Activated naive CD4-positive, alpha-beta T cell treated with anti-CD3 and anti-CD28 coated beads, Interleukin-2, amount 50 U/mL, for 72 hours (primary cell): ENCODE measurements at regions not wholly inside any gene's neighbourhood (a gene's known extent, or its start where the extent isn't known, plus 50 kb on each side); places are given as distances from the start of the nearest gene placed in this dataset.
"Not testable (repeated sequence)": the region's sequence is repeated elsewhere in the genome, so short reads cannot be mapped to it uniquely, and the experiment has no call there.

Experiments
- ATAC-seq, 2 donors: fragments of 150-1000 bp; cut with Tn5 transposase; 2 replicates each; pipeline ENCODE4 v1.10.0; 2021; ENCODE audit warnings: mild to moderate bottlenecking in 2 of 2, moderate library complexity in 2 of 2
- DNase-seq, 2 donors: peaks; one replicate each; pipeline ENCODE4 v3.0.0; 2021 to 2022; ENCODE audit warnings: low spot score in 2 of 2
- H3K27ac Mint-ChIP-seq, 2 donors: one replicate each; pipeline ENCODE4 v1.8.0; 2022; ENCODE audit warnings: mild to moderate bottlenecking in 2 of 2, mixed read lengths in 2 of 2
- H3K36me3 Mint-ChIP-seq, 2 donors: one replicate each; pipeline ENCODE4 v1.8.0; 2022; ENCODE audit warnings: mixed read lengths in 2 of 2
- H3K9me3 Mint-ChIP-seq, 2 donors: one replicate each; pipeline ENCODE4 v1.8.0; 2022; ENCODE audit warnings: mixed read lengths in 2 of 2

DNA sequence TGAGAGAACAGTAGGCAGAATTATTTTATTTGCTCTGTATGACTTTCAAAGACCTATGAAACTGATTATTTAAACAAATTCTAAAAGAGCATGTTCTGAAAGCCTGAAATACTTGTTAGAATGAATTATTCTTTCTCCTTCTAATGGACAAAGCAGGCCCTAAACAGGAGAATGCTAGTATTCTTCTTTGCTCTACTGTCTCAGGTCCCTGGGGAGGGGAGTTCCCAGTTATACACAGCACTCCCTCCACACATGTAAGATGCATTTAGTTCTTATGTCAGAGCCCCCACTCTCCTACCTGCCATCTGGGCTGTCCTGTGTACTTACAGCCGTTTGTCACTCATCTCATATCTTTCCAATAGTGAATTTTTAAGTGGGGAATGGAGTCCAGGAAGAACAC lies 633.5 kb upstream of the ANKRD30A start:
- Mint-ChIP-seq H3K27ac (no peak overlapping the region), H3K9me3 (no peaks in the 10 kb centered on the region), H3K36me3 (no peaks in the 10 kb centered on the region)
- DNase-seq (no peak), ATAC-seq (no peak)

DNA sequence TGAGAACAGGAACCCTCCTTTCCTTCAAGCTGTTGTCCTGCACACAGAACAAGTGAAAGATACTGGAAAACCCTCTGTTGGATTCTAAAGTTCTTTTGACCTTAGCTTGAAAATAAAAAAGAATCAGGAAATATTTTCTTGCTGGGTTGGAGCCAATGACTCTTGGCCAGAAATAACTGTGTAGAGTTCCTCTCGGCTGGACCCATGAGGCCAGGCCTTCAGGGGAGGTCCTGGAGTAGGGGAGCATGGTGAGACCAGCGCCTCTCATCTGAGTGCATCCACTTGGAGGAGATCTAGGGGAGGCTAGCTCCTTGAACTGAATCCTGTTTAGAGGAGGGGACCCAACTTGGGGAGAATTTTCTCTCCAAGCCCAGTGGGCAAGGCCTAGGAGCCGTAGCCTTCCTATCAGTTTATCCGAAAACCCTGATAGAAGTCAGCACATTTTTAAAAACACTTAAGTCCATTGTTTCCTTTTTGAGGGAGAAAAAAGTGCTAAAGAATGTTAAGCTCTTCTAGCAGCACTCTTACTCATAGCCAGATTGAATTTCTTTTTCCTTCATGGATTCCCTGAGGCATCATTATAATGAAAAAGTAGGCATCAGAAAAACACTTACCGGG lies 635.7 kb upstream of the ANKRD30A start:
- H3K36me3 Mint-ChIP-seq = no peaks in the 10 kb centered on the region
- H3K27ac Mint-ChIP-seq = no peak overlapping the region
- H3K9me3 Mint-ChIP-seq = no peaks in the 10 kb centered on the region
- no peak for ATAC-seq
- no peak for DNase-seq

DNA sequence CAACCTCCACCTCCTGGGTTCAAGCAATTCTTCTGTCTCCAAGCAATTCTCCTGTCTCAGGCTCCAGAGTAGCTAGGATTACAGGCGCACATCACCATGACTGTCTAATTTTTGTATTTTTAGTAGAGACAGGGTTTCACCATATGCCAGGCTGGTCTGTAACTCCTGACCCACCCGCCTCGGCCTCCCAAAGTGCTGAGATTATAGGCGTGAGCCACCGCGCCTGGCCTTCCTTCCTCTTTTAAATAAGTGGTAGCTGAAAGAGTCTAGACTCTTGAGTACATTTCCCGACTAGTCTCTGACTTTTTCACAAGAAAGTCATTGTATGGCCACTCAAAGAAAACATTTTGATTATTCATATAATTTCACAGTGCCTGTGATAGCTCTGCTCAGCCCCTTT lies 636.2 kb upstream of the ANKRD30A start:
- Mint-ChIP-seq H3K27ac (no peak overlapping the region), H3K36me3 (no peaks in the 10 kb centered on the region), H3K9me3 (peaks cover 0 to 4% of the 10 kb centered on the region in 2 donors)
- ATAC-seq = no peak
- no peak for DNase-seq

DNA sequence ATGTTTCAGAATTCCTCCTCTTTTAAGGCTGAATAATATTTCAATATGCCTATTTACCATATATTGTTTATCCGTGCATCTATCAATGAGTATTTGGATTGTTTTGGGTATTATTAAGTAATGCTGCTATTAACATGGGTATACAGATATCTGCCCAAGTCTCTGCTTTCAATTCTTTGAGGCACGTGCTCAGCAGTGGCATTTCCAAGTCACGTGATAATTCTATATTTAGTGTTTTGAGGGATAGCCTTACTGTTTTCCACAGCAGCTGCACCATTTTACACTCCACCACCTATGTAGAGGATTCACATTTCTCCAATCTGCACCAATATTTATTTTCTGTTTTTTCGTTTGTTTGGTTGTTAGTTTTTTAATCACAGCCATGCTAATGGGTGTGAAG lies 636.8 kb upstream of the ANKRD30A start:
- no peak for DNase-seq
- Mint-ChIP-seq H3K36me3 (no peaks in the 10 kb centered on the region), H3K9me3 (peaks cover 0 to 4% of the 10 kb centered on the region in 2 donors), H3K27ac (no peak overlapping the region)
- ATAC-seq = no peak

- Mint-ChIP-seq H3K27ac (no peak overlapping the region), H3K9me3 (peaks cover 0 to 4% of the 10 kb centered on the region in 2 donors), H3K36me3 (no peaks in the 10 kb centered on the region)
- DNase-seq (no peak), ATAC-seq (no peak)
Observed at GRCh38 chr10:36479073-36479472, 646.3 kb upstream of the ANKRD30A start.

GRCh38 chr10:36476399-36476798 lies 649.0 kb upstream of the ANKRD30A start:
- Mint-ChIP-seq H3K27ac (no peak overlapping the region), H3K36me3 (no peaks in the 10 kb centered on the region), H3K9me3 (peaks cover 0 to 4% of the 10 kb centered on the region in 2 donors)
- DNase-seq (no peak), ATAC-seq (no peak)

GRCh38 chr10:36475746-36476145 lies 649.7 kb upstream of the ANKRD30A start:
- no peak for DNase-seq
- Mint-ChIP-seq H3K36me3 (no peaks in the 10 kb centered on the region), H3K27ac (no peak overlapping the region), H3K9me3 (peaks cover 0 to 4% of the 10 kb centered on the region in 2 donors)
- ATAC-seq = no peak

DNA sequence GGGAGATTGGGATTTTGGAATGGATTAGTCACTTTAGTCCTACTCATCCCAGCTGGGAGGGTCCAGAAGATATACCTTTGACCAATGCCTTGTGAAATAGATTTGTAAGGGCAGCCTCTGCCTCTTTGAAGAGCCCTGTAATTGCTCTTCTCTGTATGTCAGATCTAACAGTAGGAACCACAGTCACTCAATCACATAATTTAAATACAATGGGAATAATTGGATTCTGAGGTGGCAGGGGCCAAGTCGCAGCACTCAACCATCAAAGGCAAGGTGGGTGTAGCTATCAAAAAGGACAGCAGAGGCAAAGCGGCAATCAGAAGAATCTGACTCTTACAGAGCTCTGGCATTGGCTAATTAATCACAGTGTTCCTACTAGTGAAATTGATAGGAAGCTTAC lies 650.9 kb upstream of the ANKRD30A start:
- peaks cover 0 to 4% of the 10 kb centered on the region in 2 donors for H3K9me3 Mint-ChIP-seq
- H3K27ac Mint-ChIP-seq = no peak overlapping the region
- no peak for DNase-seq
- no peak for ATAC-seq
- H3K36me3 Mint-ChIP-seq = no peaks in the 10 kb centered on the region

GRCh38 chr10:36473122-36473521 lies 652.3 kb upstream of the ANKRD30A start:
- DNase-seq (no peak), ATAC-seq (no peak)
- H3K9me3 Mint-ChIP-seq = peaks cover 0 to 4% of the 10 kb centered on the region in 2 donors
- H3K36me3 Mint-ChIP-seq = no peaks in the 10 kb centered on the region
- no peak overlapping the region for H3K27ac Mint-ChIP-seq

DNA sequence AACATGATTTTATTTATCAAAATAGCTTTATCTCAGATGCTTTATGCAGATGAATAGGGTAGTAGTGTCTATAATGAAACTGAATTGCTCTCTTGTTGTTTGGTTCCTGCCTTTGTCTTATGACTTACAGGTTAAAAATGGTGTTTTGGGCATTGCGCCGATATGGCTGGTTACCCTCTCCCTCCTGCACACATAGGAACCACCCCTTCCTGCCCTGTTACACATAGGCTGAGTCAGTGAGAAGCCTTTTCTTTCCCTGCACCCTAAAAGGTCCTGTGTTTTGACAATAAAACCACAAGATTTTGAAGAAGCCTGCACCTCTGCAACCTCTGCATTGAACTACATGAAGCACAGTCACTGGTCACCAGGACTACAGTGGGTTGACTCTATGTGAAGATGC lies 655.8 kb upstream of the ANKRD30A start:
- Mint-ChIP-seq H3K9me3 (peaks cover 0 to 4% of the 10 kb centered on the region in 2 donors), H3K27ac (no peak overlapping the region), H3K36me3 (peaks cover 0 to 5% of the 10 kb centered on the region in 2 donors)
- DNase-seq (no peak), ATAC-seq (no peak)

DNA sequence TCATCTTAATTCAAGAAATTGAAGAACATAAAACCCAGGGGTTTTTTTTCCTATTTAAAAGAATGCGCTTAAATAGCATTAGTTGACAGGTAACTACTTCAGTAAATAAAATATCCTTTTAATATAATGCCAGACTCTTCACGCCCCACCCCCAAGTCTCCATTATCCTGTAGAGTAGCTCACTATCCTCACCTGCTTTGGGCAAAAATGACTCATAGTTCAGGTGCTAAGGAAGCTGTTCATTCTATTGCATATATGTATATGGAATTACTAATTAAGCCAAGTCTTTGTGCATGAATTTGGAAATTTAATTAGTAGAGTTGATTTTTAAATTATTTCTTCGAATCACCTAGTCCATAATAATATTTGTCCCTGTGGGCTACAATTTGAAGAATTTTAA lies 656.8 kb upstream of the ANKRD30A start:
- Mint-ChIP-seq H3K27ac (no peak overlapping the region), H3K36me3 (peaks cover 0 to 8% of the 10 kb centered on the region in 2 donors), H3K9me3 (peaks cover 0 to 8% of the 10 kb centered on the region in 2 donors)
- DNase-seq = no peak
- ATAC-seq = no peak

DNA sequence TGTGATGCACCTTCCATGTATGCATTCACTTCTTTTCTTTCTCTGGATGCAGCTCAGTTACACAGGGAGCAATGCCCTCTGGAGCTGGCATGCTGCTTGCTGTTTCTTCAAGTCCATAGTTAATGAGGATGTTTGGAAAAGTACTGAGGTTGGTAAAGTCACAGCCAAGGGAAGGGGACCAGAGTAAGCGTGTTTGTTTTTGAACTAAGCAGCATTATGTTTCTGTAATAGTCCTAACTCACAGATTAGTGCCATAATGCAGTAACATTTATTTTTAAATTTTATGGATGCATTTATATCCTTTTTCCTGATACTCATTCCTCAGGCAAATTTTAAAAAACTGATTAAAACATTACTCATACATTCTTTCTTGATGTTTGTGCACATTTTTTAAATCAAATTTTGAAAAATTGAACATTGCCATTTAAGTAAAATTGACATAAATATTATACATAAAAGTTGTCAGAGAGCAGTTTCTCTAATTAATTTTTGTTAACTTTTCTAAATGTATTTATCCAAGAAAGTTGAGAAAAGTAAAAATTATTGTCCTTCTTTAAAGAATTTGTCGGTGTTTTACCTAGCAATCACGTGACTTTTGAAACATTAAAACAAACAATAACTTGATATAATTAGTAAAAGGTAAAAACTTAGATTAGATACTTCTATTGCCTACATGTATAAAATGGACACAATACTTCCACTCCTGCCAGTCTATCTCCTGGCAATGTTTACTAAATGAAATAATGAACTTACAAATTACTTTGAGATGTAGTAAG lies 659.6 kb upstream of the ANKRD30A start:
- ATAC-seq (no peak), DNase-seq (no peak)
- Mint-ChIP-seq H3K27ac (no peak overlapping the region), H3K9me3 (peaks cover 9 to 16% of the 10 kb centered on the region in 2 donors), H3K36me3 (peaks cover 0 to 8% of the 10 kb centered on the region in 2 donors)

DNA sequence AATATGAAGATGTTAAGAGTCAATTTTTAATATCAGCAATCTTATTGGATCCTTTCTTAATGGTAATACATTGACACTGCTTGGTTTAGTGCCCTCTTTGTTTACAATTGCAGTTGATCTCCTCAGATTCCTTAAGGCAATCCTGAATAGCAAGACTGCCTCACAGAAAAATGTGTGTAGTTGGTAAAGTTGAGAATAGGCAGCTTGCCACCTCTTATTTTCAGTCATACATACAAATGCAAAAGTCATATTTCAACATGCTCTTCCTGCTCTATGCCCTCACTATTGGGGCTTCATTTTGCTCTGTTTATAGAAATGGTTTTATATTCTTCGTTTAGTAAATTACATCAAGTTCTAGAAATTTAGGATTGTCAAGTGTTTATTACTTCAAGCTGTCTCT lies 661.1 kb upstream of the ANKRD30A start:
- peaks cover 11 to 16% of the 10 kb centered on the region in 2 donors for H3K9me3 Mint-ChIP-seq
- DNase-seq (no peak), ATAC-seq (no peak)
- H3K27ac Mint-ChIP-seq = no peak overlapping the region
- peaks cover 0 to 8% of the 10 kb centered on the region in 2 donors for H3K36me3 Mint-ChIP-seq

DNA sequence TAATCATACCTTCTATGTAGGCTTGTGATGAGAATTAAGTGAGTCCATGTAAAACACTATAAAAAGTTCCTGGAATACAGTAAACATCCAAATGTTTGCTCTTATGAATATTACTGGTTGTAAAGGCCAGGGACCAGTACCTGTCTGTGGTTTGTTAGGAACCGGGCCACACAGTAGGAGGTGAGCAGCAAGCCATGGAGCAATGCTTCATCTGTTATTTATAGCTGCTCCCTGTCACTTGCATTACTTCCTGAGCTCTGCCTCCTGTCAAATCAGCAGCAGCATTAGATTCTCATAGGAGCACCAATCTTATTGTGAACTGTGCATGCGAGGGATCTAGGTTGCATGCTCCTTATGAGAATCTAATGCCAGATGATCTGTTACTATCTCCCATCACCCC lies 662.0 kb upstream of the ANKRD30A start:
- Mint-ChIP-seq H3K9me3 (peaks cover 11 to 21% of the 10 kb centered on the region in 2 donors), H3K27ac (no peak overlapping the region), H3K36me3 (peaks cover 0 to 8% of the 10 kb centered on the region in 2 donors)
- ATAC-seq = no peak
- no peak for DNase-seq

DNA sequence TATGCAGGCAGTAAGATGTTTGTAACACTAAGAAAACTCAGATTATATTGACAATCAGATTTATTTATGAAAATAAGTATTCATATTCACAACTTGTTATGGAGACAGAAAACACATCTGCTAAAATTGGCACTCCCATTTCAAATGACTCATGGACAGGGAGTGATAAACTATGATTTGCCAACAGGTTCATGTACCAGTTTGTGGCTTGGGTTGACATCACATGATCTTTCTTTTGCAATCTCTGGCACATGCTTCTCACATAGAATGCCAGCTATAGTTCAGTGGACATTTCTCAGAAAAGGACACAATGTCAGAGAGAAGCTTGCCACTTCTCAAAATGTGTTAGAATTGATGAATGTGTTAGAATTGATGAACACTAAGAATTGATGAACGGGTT lies 663.2 kb upstream of the ANKRD30A start:
- no peak overlapping the region for H3K27ac Mint-ChIP-seq
- DNase-seq = no peak
- H3K9me3 Mint-ChIP-seq = peaks cover 11 to 24% of the 10 kb centered on the region in 2 donors
- peaks cover 0 to 8% of the 10 kb centered on the region in 2 donors for H3K36me3 Mint-ChIP-seq
- ATAC-seq = no peak

- DNase-seq, H3K36me3 Mint-ChIP-seq: not testable (repeated sequence)
Observed at GRCh38 chr10:36458437-36458836, 667.0 kb upstream of the ANKRD30A start.

DNA sequence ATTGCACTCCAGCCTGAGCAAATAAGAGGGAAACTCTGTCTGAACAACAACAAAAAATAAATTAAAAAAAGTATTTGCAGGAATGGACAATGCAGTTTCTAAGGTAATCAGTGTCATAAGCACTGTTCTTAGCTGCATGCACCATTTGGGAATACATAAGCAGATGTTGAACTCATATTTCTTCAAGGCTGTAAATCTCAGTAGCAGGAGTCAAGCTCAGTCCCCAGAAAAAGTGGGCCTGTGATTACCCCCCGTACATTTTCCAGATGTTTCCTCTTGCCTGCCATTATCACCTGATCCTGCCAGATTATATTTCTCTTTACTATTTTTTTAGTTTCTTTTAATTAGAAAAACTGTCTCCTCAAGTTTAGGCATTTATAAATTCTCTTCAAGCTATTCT lies 667.6 kb upstream of the ANKRD30A start:
- no peak overlapping the region for H3K27ac Mint-ChIP-seq
- H3K9me3 Mint-ChIP-seq = peaks cover 11 to 20% of the 10 kb centered on the region in 2 donors
- DNase-seq (no peak), ATAC-seq (no peak)
- no peaks in the 10 kb centered on the region for H3K36me3 Mint-ChIP-seq

More at GRCh38 chr10:36458437-36458836, 667.0 kb upstream of the ANKRD30A start:
- H3K9me3 Mint-ChIP-seq = peaks cover 11 to 20% of the 10 kb centered on the region in 2 donors
- not testable (repeated sequence) for ATAC-seq, H3K27ac Mint-ChIP-seq
